NCI-H2081 treated with DMSO at 0.1 percent for 48 hours (cell line): ENCODE measurements at regions not wholly inside any gene's neighbourhood (a gene's known extent, or its start where the extent isn't known, plus 50 kb on each side); places are given as distances from the start of the nearest gene placed in this dataset.

Experiments
- DNase-seq: peaks from one replicate; lab custom pipeline; 2025; lab: John Stamatoyannopoulos, UW

DNA sequence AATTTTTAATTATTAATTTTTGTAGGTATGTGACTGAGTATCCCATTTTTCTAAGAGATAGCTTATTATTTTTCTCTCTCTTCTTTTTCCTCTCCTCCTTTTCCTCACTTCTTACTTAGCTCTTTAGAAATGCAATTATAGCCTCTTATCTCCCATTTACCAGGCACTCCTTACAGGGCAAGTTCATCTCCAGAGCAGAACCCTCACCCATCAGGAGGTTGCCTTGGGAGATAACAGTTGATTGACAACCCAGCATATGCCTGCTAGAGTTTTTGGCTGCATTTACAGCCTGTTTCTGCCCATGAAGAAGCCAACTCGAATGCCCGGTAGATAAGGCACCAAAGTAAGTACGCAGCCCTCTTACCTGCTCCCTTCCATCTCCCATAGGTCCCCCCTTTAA is 572.9 kb upstream of the ZFP42 start:
- no peak for DNase-seq

DNA sequence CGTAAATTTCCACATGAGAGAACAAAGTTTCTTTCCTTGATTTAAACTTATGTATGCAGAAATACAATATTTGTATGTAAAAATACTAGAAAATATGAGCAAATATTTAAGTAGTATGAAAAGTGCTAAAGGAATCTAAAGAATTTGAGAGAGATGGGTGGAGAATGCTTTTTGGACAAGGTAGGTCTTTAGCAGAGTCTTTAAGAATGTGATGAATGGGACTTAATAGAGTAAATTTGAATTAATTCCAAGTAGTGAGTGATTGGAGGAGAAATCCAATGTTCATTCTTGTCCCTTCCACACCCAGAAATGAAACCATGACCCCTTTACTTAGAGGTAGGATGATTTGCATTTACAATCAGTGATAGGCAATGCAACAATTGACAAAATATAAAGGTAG is 570.9 kb upstream of the ZFP42 start:
- no peak for DNase-seq

DNA sequence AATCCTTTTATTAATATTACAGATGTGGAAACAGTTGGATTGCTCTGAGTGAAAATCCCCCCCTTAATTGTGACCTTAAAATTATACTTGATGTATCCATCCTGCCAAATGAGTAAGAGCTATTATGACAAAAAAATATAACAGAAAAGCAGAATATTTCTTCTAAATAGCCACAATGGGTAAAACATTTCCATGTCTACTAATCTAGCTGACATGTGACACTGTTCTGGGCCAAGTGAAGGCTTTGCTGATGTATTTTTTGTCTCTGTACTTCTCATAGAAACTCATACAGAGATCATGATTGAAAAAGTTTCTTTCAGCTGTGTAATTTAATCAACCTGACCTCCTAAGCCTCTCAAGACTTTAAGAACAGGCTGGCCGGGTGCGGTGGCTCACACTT is 569.1 kb upstream of the ZFP42 start:
- DNase-seq = no peak

DNA sequence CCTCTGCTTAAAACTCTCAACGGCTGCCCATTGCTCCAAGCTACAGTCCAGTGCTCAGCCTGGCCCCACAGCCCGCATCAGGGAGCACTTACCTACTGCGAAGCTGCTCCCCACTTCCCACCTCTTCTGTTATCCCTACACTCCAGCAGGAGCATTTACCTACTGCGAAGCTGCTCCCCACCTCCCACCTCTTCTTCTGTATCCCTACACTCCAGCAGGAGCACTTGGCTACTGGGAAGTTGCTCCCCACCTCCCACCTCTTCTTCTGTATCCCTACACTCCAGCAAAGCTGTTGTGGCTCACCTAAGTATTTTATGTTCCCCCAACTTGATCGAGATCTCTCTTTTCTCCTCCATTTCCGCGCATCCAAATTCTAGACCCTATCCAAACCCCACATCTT is 563.3 kb upstream of the ZFP42 start:
- no peak for DNase-seq

DNA sequence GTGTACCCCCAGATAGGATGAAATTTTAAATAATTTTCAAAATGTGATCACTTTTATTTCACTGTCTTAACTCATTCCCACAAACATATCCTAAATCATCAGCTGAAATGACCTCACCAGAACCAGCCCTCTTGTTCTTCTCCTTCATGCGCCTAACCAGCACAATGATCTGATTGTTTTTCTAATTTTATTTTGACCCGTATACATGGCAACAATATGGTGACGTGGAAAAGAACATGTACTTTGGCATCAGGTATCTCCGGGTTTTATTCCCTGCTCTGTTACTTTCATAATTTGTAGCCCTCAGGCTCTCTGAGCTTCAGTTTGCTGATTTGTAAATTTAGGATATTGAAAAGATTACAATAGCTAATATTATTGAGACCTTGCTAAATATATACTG is 562.4 kb upstream of the ZFP42 start:
- no peak for DNase-seq

DNA sequence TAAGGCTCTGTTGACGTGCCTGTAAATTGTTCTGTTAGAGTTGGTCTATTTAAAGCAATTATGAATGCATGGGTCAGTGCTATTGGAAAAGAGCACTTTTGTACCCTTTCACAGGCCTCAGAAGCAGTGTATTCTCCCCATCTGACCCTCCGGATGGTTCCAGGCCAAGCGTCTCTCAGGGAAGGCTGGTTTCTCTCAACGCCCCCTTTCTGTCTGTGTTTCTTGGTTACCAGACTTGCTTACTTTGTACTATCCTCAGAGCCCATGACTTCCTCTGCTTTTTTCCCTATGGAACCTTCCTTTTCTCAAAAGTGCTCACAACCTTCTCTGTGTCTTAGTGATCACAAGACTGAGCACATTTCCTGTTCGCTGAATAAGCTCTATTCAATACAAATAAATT is 559.3 kb upstream of the ZFP42 start:
- DNase-seq = no peak

DNA sequence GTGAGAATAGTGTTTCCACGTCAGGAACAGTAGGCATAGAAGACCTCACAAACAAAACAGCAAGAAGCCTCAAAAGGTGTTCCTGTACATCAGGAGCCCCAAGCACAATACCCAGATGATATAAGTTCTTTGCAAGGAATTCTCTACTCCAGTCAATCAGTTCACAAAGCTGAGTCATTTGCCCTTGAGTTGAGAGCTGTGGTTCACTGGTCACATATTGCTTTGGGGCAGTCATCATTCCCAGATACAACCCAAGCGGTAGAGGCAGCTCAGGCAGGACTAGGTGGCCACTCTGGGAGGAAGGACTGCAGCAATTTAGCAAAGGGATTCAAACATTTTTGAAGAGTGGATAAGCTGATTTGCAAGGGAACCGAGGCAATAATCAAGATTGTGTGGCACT is 551.5 kb upstream of the ZFP42 start:
- DNase-seq = no peak

DNA sequence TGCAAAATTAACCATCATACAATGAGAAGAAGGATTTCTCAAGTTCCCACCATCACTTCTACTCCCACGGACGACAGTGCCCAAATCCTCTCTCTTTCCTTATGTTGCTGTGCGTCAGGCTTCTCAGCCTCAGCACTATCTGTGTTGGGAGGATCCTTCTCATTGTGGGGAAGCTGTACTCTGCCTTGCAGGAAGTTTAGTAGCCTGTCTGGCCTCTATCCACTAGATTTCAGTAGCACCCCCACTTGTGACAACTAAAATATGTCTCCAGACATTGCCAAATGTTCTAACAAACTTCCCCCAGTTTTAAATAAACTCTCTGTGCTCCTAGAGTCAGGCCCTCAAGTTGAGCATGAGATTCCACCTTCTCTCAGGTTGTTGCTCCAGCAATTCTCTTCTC is 545.9 kb upstream of the ZFP42 start:
- no peak for DNase-seq

DNA sequence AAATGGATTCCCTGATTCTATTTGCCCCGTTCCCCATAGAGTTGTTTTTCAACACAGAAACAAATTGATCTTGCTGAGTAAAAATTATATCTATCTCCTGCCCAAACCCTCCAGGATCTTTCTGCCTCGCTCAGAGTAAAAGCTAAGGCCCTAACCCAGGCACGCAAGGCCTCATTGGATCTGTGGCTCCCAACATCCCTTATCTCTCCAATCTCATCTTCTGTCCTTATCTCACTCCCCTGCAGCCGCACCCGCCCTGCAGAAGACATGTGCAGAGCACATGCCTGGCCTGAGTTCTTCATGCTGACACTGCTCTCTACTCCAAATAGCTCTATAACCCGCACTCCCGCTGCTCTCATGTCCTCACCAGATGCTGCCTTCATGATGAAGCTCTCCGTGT is 543.8 kb upstream of the ZFP42 start:
- DNase-seq = no peak

DNA sequence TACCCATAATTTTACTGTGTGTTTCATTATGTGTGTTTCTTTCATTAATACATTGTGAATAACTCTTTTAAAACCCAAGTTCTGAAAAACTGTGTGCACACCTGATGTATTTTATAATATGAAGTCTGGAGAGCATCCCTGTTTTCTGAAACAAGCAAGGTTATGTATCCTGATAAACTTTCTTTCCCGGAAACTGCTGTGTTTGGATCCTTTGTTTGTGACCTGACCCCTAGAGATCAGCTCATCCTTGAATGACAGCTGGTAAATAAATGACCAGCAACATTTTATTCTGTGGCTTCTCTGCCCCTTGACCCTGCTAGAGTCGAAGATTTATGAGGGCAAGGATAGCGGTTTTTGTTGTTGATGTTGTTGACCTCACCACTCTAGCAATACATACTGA is 535.6 kb upstream of the ZFP42 start:
- no peak for DNase-seq

DNA sequence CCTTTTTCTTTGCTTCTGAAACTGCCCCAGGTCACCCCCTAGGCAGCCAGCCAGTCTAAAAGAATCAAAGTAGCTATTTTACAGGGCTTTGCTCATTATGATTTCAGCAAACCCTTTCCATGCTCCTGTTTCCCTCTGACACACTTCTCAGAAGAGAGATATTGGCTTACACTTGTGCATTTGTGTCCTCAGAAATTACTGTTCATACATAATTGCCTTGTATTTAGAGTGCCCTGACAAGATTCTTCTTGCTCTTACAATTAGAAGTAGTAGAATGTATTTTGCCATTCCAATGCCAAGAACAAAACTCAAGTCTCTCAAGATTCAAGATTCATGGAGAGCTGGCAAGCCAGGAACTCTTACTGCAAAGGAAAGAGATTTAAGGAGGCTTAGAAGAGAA is 531.0 kb upstream of the ZFP42 start:
- no peak for DNase-seq

DNA sequence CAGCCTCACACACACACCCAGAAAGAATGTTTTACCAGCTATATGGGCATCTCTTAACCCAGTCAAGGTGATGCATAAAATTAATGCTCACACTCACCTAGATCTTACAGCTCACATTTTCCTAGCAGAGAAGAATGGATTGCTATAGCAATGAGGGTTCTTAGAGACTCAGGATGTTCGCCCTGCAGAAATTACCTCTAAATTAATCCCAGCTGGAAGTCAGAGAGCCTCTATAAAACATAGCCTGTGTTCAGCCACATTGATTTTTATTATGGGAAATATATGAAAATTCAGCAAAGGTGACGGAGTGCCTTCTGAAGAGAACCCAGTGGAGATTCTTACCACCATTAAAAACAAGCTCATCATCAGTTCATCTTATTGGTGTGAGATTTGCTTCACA is 528.3 kb upstream of the ZFP42 start:
- no peak for DNase-seq

DNA sequence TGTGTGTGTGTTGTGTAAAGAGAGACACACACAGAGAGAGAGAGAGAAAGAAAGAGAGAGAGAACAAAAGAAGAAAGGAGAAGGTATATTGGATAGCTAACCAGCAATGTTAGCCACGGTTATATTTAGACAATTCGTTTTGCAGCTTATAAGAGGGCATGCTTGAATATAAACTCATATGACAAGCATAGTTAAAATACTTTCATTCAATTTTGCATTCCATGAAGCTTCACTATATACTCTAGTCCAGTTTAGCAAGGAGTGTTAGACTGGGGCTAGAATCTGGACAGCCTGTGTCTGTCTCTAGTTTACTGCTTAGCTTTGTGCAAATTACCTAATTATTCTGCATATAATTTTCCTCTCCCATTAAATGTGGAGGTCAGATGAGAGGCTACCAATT is 525.9 kb upstream of the ZFP42 start:
- no peak for DNase-seq

DNA sequence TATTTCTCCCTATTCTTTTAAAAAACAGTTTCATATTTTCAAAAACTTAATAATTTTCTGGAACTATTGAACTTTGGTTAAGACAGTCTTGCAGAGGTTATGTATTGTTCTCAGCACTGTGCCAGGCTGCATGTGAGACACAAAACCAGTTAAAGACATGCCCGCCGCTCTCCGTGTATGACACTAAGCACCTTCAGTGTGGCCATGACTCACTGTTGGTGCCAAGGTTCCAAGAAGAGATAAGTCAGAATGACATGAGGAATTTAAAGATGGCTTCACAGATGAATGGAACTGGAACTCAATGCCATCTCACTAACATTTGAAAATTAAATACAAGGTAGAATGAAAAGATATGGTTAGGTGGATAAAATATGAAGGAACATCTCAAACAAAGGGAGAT is 525.5 kb upstream of the ZFP42 start:
- DNase-seq = no peak

DNA sequence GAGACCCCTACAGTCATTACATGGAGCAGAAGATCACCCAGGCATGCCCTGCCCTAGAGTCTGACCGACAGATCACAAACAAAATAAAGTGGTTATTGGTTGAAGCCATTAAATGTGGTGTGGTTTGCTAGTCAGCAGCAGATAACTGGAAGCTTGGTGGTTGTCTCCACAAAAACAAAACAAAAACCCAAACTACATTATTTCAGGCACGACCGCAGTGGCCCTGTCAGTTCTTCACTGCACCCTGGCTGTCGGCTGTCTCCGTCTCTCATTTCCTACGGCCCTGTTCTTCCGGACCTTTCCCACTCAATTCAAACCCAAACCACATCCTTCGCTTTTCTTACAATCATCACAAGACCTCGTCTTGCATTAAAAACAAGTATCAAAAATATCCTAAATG is 521.3 kb upstream of the ZFP42 start:
- no peak for DNase-seq

DNA sequence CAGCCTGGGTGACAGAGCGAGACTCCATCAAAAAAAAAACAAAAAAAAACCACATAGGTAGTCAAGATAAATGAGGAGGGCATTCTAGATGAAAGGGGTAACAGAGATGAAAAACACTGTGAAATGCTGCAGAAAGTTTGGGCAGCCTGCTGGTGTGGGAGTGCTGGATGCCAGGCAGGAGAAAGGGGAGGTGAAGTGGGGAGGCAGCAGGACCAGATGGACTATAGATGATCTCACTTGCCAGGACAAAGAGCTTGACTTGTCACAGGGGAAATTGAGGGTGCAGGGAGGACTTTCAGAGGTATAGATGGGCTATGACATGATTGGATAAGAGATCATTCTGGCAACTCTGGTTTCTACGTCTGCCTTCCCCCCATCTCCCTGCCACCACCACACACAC is 519.7 kb upstream of the ZFP42 start:
- no peak for DNase-seq

DNA sequence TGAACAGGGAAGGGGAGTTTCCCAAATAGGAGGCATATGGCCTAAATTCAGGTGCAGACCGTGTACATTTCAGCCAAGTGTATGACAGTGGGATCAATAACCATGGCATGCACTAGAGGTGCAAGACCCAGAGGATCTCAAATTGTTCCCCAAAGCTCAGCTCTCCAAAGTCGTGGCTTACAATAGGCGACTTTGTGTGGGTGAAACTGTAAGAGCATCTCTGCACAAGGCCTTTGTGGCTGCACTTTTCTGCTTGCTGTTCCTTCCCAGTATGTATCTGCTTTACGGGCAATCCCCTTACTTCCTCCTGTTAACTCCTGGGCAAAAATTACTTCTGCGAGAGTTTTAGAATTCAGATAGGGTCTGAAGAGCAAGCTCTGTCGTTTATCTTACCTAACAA is 518.3 kb upstream of the ZFP42 start:
- no peak for DNase-seq

DNA sequence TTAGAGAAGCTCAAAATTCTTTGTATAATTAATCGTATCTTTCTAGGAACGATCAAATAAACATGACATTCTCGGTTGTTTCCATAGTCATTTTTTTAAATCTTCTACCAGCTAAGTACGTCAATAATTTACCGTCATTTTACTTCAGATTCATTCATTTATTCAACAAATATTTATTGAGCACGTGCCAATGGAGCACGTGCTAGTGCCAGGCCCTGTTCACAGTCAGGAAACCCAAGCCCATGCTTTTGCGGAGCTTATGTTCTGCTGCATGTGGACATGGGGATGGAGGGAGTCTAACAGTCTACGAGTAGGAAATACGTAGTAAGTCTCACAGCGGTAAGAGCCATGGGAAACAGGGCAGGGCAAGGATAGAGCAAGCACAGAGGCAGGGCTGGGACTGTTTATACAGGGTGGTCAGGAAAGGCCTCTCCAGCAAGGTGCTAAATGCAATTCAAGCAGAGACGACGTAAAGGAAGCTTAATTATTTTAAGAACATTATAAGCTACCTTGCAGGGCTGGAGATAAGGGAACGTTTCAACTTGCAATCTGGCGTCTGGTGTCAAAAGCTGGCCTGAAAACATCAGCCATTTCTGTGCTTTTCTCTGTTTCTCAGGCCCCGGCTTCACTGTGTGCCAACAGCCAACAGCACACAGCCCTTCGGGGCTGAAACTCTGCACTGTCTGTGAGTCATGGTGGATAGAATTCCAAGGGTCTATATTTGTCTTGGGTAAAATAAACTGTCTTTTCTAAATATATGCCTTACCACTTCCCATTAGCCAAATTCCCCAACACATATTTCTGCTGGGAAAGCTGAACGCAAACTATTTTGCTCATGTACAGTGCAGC is 517.1 kb upstream of the ZFP42 start:
- DNase-seq = no peak

DNA sequence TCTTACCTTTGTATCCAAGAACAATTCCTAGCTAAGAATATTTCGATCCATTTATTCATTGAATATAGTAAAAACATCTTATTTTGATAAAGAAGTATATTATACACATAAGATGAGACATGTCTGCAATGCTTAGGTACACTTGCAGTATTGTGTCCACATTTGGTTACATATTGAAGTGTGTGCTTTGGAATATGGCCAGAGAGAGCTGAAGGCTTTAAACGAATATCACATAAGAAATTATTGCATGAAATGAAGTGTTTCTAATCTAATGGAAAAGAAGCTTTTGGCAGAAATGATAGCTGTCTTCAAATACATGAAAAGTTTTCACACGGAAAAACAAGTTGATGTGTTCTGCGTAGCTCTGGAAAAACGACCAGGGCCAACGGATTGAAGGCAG is 516.1 kb upstream of the ZFP42 start:
- no peak for DNase-seq

DNA sequence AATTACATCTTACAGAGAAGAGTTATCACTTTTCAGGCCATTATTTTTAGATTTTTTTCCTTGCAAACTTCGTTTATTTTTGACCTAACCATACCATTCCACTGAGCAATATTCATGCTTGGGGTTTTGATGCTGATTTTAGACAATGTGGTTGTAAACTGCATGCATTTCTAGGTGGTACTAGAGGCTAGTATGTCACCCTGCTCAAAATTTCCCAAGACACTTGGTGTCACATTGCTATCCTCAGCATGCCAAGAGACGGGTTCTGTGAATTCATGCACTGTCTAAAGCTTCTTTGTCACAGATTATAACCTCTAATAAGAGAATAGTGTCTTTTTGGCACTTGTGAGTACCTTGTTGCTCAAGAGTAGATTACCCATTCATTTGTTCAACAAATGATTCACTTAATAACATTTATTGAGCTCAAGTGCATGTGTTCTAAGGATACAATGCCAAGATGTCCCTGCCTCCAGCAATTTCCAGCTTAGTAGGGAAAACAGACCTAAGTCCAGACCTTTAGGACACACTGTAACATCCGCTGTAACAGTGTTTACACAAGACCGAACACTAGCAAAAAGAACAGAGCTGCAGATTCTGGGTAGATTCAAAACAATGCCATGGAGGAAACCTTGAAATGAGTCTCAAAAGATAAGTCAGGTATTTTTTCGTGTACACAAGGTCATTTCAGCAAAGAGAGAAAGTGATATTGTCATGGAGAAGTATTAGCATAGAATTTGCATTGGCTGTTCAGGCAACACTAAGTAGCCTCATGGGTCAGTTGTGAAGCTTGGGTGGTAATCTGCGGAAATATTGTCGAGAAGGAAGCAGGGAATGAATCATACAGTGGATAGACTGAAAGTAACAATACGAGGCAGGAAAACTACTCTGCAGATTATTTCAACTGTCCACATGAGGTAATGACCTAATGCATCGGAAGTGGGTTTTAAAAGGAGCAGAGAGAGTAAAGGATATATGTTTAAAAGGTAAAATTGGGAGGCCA is 515.1 kb upstream of the ZFP42 start:
- DNase-seq = no peak

DNA sequence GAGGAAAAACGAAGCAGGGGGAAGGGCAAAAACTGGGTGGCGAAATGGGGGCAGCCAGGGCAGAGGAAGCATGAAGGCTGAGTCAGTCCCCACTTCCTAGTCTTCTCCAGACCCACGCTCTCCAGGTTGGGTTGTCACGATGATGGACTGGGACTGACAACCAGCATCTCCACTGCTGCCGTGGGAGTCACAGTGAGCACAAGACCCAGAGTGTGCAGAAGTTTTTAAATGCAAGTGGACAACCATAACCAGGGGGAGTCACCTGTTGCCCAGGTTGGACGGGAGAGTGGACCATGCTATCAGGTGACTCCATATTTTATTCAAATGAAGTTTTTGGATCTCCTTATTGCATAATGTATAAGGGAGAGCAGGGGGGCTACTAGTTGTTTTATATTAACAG is 511.4 kb upstream of the ZFP42 start:
- DNase-seq = no peak

DNA sequence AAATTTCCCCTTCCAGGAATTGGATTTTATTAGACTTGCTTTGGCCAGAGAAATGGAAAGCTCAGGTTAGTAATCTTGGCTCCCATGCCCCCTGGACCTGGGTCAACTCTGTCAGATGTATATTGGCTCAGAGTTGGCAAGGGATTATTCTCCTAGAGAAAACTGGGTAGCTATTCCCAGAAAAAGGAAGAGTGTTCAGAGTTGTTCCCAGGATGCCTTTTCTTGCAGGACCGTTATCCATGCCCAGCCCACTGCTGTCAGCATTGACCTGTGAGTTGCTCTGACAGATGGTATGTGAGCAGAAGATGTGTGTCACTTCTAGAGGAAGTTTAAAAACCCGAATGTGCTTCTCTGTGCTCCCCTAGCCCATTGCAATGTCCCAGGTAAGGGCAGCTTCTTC is 509.9 kb upstream of the ZFP42 start:
- DNase-seq = no peak

DNA sequence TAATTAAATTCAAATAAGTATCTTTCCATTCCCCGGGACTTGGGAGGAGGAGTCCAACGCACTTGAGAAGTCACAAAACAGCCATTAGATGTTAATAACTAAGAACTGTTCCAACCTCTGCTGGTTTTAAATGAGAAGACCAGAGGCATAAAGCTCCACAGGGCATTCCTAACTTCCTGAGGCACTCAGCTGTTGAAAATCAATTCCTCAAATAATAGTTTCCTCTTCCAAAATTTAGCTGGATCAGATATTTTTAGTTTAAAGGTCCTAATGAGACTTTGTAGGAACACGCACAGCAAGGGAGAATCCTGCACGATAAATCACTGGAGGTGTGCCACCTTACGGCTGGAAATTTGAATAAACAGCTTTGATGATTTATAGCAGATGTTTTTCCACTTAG is 504.3 kb upstream of the ZFP42 start:
- DNase-seq = no peak
